ENCODE measurements at regions not wholly inside any gene's neighbourhood (a gene's known extent, or its start where the extent isn't known, plus 50 kb on each side); places are given as distances from the start of the nearest gene placed in this dataset.

- no peak for DNase-seq (ENCODE audit: low read depth)
These were observed 227.2 kb upstream of the MAP3K1 start for GRCh38 chr5:56588131-56588487.

GRCh38 chr5:56587381-56588130, 227.8 kb upstream of the MAP3K1 start:
- DNase-seq (ENCODE audit: low read depth) = no peak

GRCh38 chr5:56585999-56586691, 229.2 kb upstream of the MAP3K1 start:
- DNase-seq (ENCODE audit: low read depth) = no peak

GRCh38 chr5:56585461-56585860, 229.9 kb upstream of the MAP3K1 start:
- no peak for DNase-seq (ENCODE audit: low read depth)

- no peak for DNase-seq (ENCODE audit: low read depth)
These were observed 233.9 kb upstream of the MAP3K1 start for GRCh38 chr5:56581426-56581825.

- DNase-seq (ENCODE audit: low read depth) = no peak
These were observed 234.5 kb upstream of the MAP3K1 start for GRCh38 chr5:56580864-56581263.

- DNase-seq (ENCODE audit: low read depth) = no peak
These were observed 239.5 kb upstream of the MAP3K1 start for GRCh38 chr5:56575821-56576220.

- no peak for DNase-seq (ENCODE audit: low read depth)
These were observed 240.6 kb upstream of the MAP3K1 start for GRCh38 chr5:56574778-56575177.

GRCh38 chr5:56569566-56569965, 245.8 kb upstream of the MAP3K1 start:
- DNase-seq (ENCODE audit: low read depth) = no peak

GRCh38 chr5:56569076-56569475, 246.3 kb upstream of the MAP3K1 start:
- DNase-seq (ENCODE audit: low read depth) = no peak

- no peak for DNase-seq (ENCODE audit: low read depth)
These were observed 248.1 kb upstream of the MAP3K1 start for GRCh38 chr5:56567278-56567677.

- DNase-seq (ENCODE audit: low read depth) = no peak
These were observed 248.7 kb upstream of the MAP3K1 start for GRCh38 chr5:56566374-56567249.

GRCh38 chr5:56565644-56566043, 249.7 kb upstream of the MAP3K1 start:
- no peak for DNase-seq (ENCODE audit: low read depth)

GRCh38 chr5:56565283-56565615, 250.1 kb upstream of the MAP3K1 start:
- DNase-seq (ENCODE audit: low read depth) = no peak

- no peak for DNase-seq (ENCODE audit: low read depth)
These were observed 250.6 kb upstream of the MAP3K1 start for GRCh38 chr5:56564541-56565282.

GRCh38 chr5:56561455-56561854, 253.9 kb upstream of the MAP3K1 start:
- DNase-seq (ENCODE audit: low read depth) = no peak

GRCh38 chr5:56558131-56558745, 257.1 kb upstream of the MAP3K1 start:
- no peak for DNase-seq (ENCODE audit: low read depth)

GRCh38 chr5:56557198-56557597, 258.2 kb upstream of the MAP3K1 start:
- DNase-seq (ENCODE audit: low read depth) = no peak

GRCh38 chr5:56552612-56553268, 262.6 kb upstream of the MAP3K1 start:
- DNase-seq (ENCODE audit: low read depth) = no peak

- no peak for DNase-seq (ENCODE audit: low read depth)
These were observed 265.1 kb upstream of the MAP3K1 start for GRCh38 chr5:56550227-56550626.
